ENCODE measurements at regions not wholly inside any gene's neighbourhood (a gene's known extent, or its start where the extent isn't known, plus 50 kb on each side); places are given as distances from the start of the nearest gene placed in this dataset.

GRCh38 chr6:139474145-139475108 is 100.0 kb upstream of the CITED2 start:
- peak; percentile 20 for DNase-seq (ENCODE audit: extremely low spot score)
- CTCF ChIA-PET: no interaction called here
- TF ChIP-seq, protein P1, sequence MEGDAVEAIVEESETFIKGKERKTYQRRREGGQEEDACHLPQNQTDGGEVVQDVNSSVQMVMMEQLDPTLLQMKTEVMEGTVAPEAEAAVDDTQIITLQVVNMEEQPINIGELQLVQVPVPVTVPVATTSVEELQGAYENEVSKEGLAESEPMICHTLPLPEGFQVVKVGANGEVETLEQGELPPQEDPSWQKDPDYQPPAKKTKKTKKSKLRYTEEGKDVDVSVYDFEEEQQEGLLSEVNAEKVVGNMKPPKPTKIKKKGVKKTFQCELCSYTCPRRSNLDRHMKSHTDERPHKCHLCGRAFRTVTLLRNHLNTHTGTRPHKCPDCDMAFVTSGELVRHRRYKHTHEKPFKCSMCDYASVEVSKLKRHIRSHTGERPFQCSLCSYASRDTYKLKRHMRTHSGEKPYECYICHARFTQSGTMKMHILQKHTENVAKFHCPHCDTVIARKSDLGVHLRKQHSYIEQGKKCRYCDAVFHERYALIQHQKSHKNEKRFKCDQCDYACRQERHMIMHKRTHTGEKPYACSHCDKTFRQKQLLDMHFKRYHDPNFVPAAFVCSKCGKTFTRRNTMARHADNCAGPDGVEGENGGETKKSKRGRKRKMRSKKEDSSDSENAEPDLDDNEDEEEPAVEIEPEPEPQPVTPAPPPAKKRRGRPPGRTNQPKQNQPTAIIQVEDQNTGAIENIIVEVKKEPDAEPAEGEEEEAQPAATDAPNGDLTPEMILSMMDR (IDR thresholded peaks at IDR 0.05; ENCODE audit: control extremely low read depth, extremely low read depth, low read depth, missing control alignments): no peak
- POLR2A ChIA-PET: interaction anchor here (0.6 kb wide), 1 partner anchor 51 kb away, joined by 3 read pairs; no protein-coding TSS in a partner anchor

DNA sequence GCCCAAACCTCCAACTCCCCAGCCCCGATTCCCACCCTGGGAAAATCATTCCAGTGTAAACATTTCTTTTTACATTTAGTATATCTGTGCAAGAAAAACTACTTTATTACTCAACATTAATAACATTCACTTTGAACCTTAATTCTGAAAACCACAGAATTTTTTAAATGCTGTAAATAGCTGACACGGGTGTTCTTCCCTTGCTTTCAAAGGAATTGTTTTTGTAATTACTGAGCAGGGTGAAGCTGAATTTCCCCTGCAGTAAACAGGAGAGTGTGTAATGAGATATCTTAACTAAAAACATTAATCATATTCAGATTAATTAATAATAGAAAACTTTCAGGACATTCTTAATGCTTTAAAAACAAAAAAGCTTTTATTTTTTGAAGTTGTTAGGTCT is 99.3 kb upstream of the CITED2 start:
- no peak for DNase-seq (ENCODE audit: extremely low spot score)
- TF ChIP-seq, protein P1 (IDR thresholded peaks at IDR 0.05; ENCODE audit: control extremely low read depth, extremely low read depth, low read depth, missing control alignments): no peak
- ChIA-PET CTCF (interaction anchor here (1.4 kb wide), 1 partner anchor 11 kb away, joined by 4 read pairs; no protein-coding TSS in a partner anchor), POLR2A (interaction anchor here (0.6 kb wide), 1 partner anchor 52 kb away, joined by 3 read pairs; no protein-coding TSS in a partner anchor)

- ChIA-PET CTCF (interaction anchor here (1.4 kb wide), 1 partner anchor 11 kb away, joined by 4 read pairs; no protein-coding TSS in a partner anchor), POLR2A (interaction anchor here (0.6 kb wide), 1 partner anchor 53 kb away, joined by 3 read pairs; no protein-coding TSS in a partner anchor)
- TF ChIP-seq, protein P1 (IDR thresholded peaks at IDR 0.05; ENCODE audit: control extremely low read depth, extremely low read depth, low read depth, missing control alignments): no peak
- no peak for DNase-seq (ENCODE audit: extremely low spot score)
Measured at GRCh38 chr6:139473231-139473701, 98.8 kb upstream of the CITED2 start.

- ChIA-PET CTCF (interaction anchor here (1.4 kb wide), 1 partner anchor 12 kb away, joined by 4 read pairs; no protein-coding TSS in a partner anchor), POLR2A (no interaction called here)
- TF ChIP-seq, protein P1 (IDR thresholded peaks at IDR 0.05; ENCODE audit: control extremely low read depth, extremely low read depth, low read depth, missing control alignments): no peak
- no peak for DNase-seq (ENCODE audit: extremely low spot score)
Measured at GRCh38 chr6:139472351-139473015, 98.0 kb upstream of the CITED2 start.

GRCh38 chr6:139470997-139471396 is 96.5 kb upstream of the CITED2 start:
- no peak for DNase-seq (ENCODE audit: extremely low spot score)
- ChIA-PET CTCF (interaction anchor here (1.0 kb wide), 1 partner anchor 20 kb away, joined by 3 read pairs; no protein-coding TSS in a partner anchor), POLR2A (no interaction called here)
- TF ChIP-seq, protein P1 (IDR thresholded peaks at IDR 0.05; ENCODE audit: control extremely low read depth, extremely low read depth, low read depth, missing control alignments): no peak

DNA sequence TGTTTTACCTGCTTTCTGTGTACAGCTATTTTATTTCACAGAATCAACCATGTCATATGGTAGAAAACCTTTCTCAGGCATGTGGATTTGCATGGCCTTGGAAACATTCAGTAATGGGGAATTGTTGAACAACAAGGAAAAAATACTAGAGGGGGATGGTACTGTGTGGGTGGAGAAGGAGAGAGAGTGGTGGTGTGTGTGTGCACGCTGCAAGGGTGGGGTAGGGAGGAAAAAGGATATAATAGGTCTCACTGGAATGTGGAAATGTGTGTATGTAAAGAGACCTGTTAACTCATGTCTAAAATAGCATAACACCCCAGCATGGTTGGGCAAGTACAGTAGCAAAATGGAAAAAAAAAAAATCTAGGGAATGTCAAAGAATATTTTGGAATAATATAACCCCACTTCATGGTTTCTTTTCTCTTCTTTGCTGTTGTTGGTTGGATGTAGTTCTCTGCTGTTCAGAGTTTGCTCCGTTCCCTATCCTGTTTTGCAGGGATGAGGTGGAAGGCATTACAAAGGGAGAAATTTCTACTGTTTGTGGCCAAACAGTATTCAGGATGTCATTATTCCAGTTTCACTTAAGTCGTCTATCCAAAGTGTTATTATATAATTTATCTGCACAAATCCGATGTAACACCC is 93.9 kb upstream of the CITED2 start:
- ChIA-PET CTCF (interaction anchor here (0.9 to 1.0 kb wide), 2 partner anchors 19 to 409 kb away, joined by 3 read pairs; no protein-coding TSS in a partner anchor), POLR2A (no interaction called here)
- DNase-seq (ENCODE audit: extremely low spot score): no peak
- TF ChIP-seq, protein P1 (IDR thresholded peaks at IDR 0.05; ENCODE audit: control extremely low read depth, extremely low read depth, low read depth, missing control alignments): no peak
